ENCODE measurements at regions not wholly inside any gene's neighbourhood (a gene's known extent, or its start where the extent isn't known, plus 50 kb on each side); places are given as distances from the start of the nearest gene placed in this dataset.

GRCh38 chr4:13892739-13893105 is 265.2 kb upstream of the BOD1L1 start:
- Mint-ChIP-seq H3K4me3 (no peak overlapping the region), H3K4me1 (no peaks in the 10 kb centered on the region), H3K27me3 (ENCODE audit: low read depth, poor library complexity) (peaks cover 8% of the 10 kb centered on the region), H3K27ac (no peak overlapping the region), H3K9me3 (no peaks in the 10 kb centered on the region), H3K36me3 (ENCODE audit: low read depth) (no peaks in the 10 kb centered on the region)
- DNase-seq, result no peak
- no peak for TF ChIP-seq CTCF (IDR thresholded peaks at IDR 0.05)

- no peak for TF ChIP-seq CTCF (IDR thresholded peaks at IDR 0.05)
- Mint-ChIP-seq H3K27ac (no peak overlapping the region), H3K9me3 (no peaks in the 10 kb centered on the region), H3K4me3 (no peak overlapping the region), H3K36me3 (ENCODE audit: low read depth) (no peaks in the 10 kb centered on the region), H3K4me1 (no peaks in the 10 kb centered on the region), H3K27me3 (ENCODE audit: low read depth, poor library complexity) (peaks cover 8% of the 10 kb centered on the region)
- no peak for DNase-seq
Measured at GRCh38 chr4:13893211-13893610, 265.7 kb upstream of the BOD1L1 start.

- no peak for DNase-seq
- Mint-ChIP-seq H3K36me3 (ENCODE audit: low read depth) (no peaks in the 10 kb centered on the region), H3K4me1 (no peaks in the 10 kb centered on the region), H3K27ac (no peak overlapping the region), H3K4me3 (no peak overlapping the region), H3K9me3 (no peaks in the 10 kb centered on the region), H3K27me3 (ENCODE audit: low read depth, poor library complexity) (peaks cover 8% of the 10 kb centered on the region)
- no peak for TF ChIP-seq CTCF (IDR thresholded peaks at IDR 0.05)
Measured at GRCh38 chr4:13893987-13894386, 266.5 kb upstream of the BOD1L1 start.

GRCh38 chr4:13900780-13901179 is 273.3 kb upstream of the BOD1L1 start:
- no peaks in the 10 kb centered on the region for H3K4me1 Mint-ChIP-seq
- H3K9me3 Mint-ChIP-seq, result no peaks in the 10 kb centered on the region
- no peak overlapping the region for H3K4me3 Mint-ChIP-seq
- DNase-seq, result no peak
- H3K27ac Mint-ChIP-seq, result no peak overlapping the region
- TF ChIP-seq CTCF (IDR thresholded peaks at IDR 0.05), result no peak
- no peaks in the 10 kb centered on the region for H3K36me3 Mint-ChIP-seq (ENCODE audit: low read depth)
- H3K27me3 Mint-ChIP-seq (ENCODE audit: low read depth, poor library complexity), result peaks cover 8% of the 10 kb centered on the region

- TF ChIP-seq CTCF (IDR thresholded peaks at IDR 0.05), result no peak
- DNase-seq, result no peak
- Mint-ChIP-seq H3K36me3 (ENCODE audit: low read depth) (no peaks in the 10 kb centered on the region), H3K9me3 (no peaks in the 10 kb centered on the region), H3K4me3 (no peak overlapping the region), H3K27ac (no peak overlapping the region), H3K27me3 (ENCODE audit: low read depth, poor library complexity) (peaks cover 8% of the 10 kb centered on the region), H3K4me1 (no peaks in the 10 kb centered on the region)
Measured at GRCh38 chr4:13902146-13902545, 274.6 kb upstream of the BOD1L1 start.

GRCh38 chr4:13903061-13903460 is 275.5 kb upstream of the BOD1L1 start:
- Mint-ChIP-seq H3K27me3 (ENCODE audit: low read depth, poor library complexity) (peaks cover 8% of the 10 kb centered on the region), H3K36me3 (ENCODE audit: low read depth) (no peaks in the 10 kb centered on the region), H3K27ac (no peak overlapping the region), H3K9me3 (no peaks in the 10 kb centered on the region), H3K4me1 (no peaks in the 10 kb centered on the region), H3K4me3 (no peak overlapping the region)
- DNase-seq, result no peak
- TF ChIP-seq CTCF (IDR thresholded peaks at IDR 0.05), result no peak
